ENCODE measurements at regions not wholly inside any gene's neighbourhood (a gene's known extent, or its start where the extent isn't known, plus 50 kb on each side); places are given as distances from the start of the nearest gene placed in this dataset.

DNA sequence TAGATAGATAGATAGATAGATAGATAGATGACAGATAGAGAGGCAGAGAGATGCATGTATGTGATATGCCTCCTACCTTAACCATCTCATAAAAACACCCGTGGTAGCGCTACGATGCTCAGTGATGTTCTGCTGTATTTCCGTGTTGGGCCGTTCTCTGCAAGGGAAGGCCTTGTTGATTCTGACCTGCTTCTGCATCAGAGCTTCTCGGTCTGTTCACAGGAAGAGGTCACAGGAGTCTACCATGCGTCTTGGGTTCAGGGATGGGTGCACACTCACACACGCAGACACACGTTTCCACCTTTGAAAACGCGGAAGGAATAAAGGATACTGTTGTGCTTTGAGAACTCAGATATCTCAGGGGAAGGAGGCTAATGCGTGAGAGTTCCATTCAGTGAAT, 316.9 kb downstream of the TEX29 start:
- Histone ChIP-seq H3K36me3 (no peaks in the 10 kb centered on the region), H3K4me3 (no peak overlapping the region), H3K27me3 (peaks cover 0 to 22% of the 10 kb centered on the region in 2 donors), H3K4me1 (no peaks in the 10 kb centered on the region), H3K9me3 (no peaks in the 10 kb centered on the region), H3K27ac (no peak overlapping the region)
- ATAC-seq (no peak), DNase-seq (no peak)
- TF ChIP-seq, protein P1, sequence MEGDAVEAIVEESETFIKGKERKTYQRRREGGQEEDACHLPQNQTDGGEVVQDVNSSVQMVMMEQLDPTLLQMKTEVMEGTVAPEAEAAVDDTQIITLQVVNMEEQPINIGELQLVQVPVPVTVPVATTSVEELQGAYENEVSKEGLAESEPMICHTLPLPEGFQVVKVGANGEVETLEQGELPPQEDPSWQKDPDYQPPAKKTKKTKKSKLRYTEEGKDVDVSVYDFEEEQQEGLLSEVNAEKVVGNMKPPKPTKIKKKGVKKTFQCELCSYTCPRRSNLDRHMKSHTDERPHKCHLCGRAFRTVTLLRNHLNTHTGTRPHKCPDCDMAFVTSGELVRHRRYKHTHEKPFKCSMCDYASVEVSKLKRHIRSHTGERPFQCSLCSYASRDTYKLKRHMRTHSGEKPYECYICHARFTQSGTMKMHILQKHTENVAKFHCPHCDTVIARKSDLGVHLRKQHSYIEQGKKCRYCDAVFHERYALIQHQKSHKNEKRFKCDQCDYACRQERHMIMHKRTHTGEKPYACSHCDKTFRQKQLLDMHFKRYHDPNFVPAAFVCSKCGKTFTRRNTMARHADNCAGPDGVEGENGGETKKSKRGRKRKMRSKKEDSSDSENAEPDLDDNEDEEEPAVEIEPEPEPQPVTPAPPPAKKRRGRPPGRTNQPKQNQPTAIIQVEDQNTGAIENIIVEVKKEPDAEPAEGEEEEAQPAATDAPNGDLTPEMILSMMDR (IDR thresholded peaks at IDR 0.05), result no peak
- intact Hi-C loops (cut with DNase I), result no loop called here

- Histone ChIP-seq H3K4me1 (no peaks in the 10 kb centered on the region), H3K9me3 (no peaks in the 10 kb centered on the region), H3K4me3 (no peak overlapping the region), H3K36me3 (no peaks in the 10 kb centered on the region), H3K27ac (no peak overlapping the region), H3K27me3 (peaks cover 0 to 22% of the 10 kb centered on the region in 2 donors)
- ATAC-seq (no peak), DNase-seq (no peak)
- TF ChIP-seq, protein P1 (IDR thresholded peaks at IDR 0.05), result no peak
- intact Hi-C loops (cut with DNase I), result no loop called here
Measured at GRCh38 chr13:111638233-111638632, 317.8 kb downstream of the TEX29 start.

- Histone ChIP-seq H3K36me3 (no peaks in the 10 kb centered on the region), H3K4me1 (no peaks in the 10 kb centered on the region), H3K27ac (no peak overlapping the region), H3K9me3 (no peaks in the 10 kb centered on the region), H3K27me3 (peaks cover 0 to 22% of the 10 kb centered on the region in 2 donors), H3K4me3 (no peak overlapping the region)
- TF ChIP-seq, protein P1 (IDR thresholded peaks at IDR 0.05), result no peak
- intact Hi-C loops (cut with DNase I), result no loop called here
- ATAC-seq (no peak), DNase-seq (no peak)
Measured at GRCh38 chr13:111639196-111639705, 318.8 kb downstream of the TEX29 start.

GRCh38 chr13:111640006-111640405, 319.6 kb downstream of the TEX29 start:
- ATAC-seq (no peak), DNase-seq (peak in 1 of 4 donors; percentile 13)
- Histone ChIP-seq H3K27me3 (peaks cover 0 to 26% of the 10 kb centered on the region in 2 donors), H3K4me3 (no peak overlapping the region), H3K36me3 (no peaks in the 10 kb centered on the region), H3K27ac (no peak overlapping the region), H3K9me3 (no peaks in the 10 kb centered on the region), H3K4me1 (no peaks in the 10 kb centered on the region)
- TF ChIP-seq, protein P1 (IDR thresholded peaks at IDR 0.05), result no peak
- intact Hi-C loops (cut with DNase I), result no loop called here

DNA sequence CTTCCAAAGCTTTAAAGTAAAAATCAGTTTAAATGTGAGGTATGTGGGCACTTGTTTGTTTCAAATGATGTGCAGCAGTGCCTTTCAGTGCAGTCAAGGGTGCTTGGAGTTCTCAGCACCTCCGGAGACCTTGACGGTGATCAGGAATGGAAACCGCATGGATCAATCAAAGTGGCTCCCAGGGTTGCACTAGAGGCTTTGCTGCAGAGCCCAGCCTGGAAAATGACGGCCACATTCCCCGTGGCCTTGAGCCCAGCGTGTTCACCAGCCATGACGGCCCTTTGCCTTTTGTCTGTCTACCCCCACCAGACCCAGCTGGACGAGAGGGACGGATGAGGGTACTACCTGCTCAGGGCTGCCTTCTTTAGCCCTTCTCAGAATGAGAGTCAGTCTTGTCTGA, 320.0 kb downstream of the TEX29 start:
- Histone ChIP-seq H3K9me3 (no peaks in the 10 kb centered on the region), H3K27ac (no peak overlapping the region), H3K4me3 (no peak overlapping the region), H3K4me1 (no peaks in the 10 kb centered on the region), H3K27me3 (peaks cover 0 to 26% of the 10 kb centered on the region in 2 donors), H3K36me3 (no peaks in the 10 kb centered on the region)
- ATAC-seq (no peak), DNase-seq (no peak)
- intact Hi-C loops (cut with DNase I), result no loop called here
- TF ChIP-seq, protein P1 (IDR thresholded peaks at IDR 0.05), result no peak

All from left lung (tissue), 4 donors.